ENCODE measurements at regions not wholly inside any gene's neighbourhood (a gene's known extent, or its start where the extent isn't known, plus 50 kb on each side); places are given as distances from the start of the nearest gene placed in this dataset.

DNA sequence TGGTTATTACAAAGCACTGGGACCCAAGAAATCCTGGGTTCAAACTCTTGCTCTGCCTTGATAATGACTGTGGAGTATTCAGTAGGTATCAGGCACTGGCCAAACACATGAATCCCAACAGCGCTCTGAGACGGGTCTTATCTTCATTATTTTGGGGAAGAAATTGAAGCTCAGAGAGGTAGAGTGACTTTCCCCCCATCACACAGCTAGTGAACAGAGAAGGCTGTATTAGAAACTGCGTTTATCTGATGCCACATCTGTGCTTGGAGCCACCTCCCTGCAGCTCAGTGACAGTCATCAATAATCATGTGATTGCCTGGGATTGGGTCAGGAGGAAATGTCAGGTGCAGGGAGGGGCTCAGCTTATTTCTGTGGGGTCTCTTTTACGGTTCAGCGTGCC is 225.4 kb upstream of the LHX5 start:
- TF ChIP-seq SREBF2 (IDR thresholded peaks at IDR 0.05), result no peak
- no peak for TF ChIP-seq RAD21 (conservative IDR thresholded peaks at IDR 0.05 in 1 of 2, IDR thresholded peaks at IDR 0.05 in 1 of 2)
- TF ChIP-seq, protein P1, sequence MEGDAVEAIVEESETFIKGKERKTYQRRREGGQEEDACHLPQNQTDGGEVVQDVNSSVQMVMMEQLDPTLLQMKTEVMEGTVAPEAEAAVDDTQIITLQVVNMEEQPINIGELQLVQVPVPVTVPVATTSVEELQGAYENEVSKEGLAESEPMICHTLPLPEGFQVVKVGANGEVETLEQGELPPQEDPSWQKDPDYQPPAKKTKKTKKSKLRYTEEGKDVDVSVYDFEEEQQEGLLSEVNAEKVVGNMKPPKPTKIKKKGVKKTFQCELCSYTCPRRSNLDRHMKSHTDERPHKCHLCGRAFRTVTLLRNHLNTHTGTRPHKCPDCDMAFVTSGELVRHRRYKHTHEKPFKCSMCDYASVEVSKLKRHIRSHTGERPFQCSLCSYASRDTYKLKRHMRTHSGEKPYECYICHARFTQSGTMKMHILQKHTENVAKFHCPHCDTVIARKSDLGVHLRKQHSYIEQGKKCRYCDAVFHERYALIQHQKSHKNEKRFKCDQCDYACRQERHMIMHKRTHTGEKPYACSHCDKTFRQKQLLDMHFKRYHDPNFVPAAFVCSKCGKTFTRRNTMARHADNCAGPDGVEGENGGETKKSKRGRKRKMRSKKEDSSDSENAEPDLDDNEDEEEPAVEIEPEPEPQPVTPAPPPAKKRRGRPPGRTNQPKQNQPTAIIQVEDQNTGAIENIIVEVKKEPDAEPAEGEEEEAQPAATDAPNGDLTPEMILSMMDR (IDR thresholded peaks at IDR 0.05), result no peak
- no peak for TF ChIP-seq POLR2A (IDR thresholded peaks at IDR 0.05; ENCODE audit: low read length)
- no peak for TF ChIP-seq TP53 (CRISPR knock-in tag; IDR thresholded peaks at IDR 0.05)
- TF ChIP-seq SMC3 (IDR thresholded peaks at IDR 0.05), result no peak
- no peak for TF ChIP-seq CEBPB (IDR thresholded peaks at IDR 0.05)
- TF ChIP-seq PHF8 (IDR thresholded peaks at IDR 0.05; ENCODE audit: borderline replicate concordance, low read depth), result no peak
- TF ChIP-seq, protein P2, sequence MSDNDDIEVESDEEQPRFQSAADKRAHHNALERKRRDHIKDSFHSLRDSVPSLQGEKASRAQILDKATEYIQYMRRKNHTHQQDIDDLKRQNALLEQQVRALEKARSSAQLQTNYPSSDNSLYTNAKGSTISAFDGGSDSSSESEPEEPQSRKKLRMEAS (IDR thresholded peaks at IDR 0.05), result no peak
- TF ChIP-seq EP300 (IDR thresholded peaks at IDR 0.05), result no peak
- no peak for TF ChIP-seq HOXA7 (CRISPR knock-in tag; IDR thresholded peaks at IDR 0.05)
- no peak for TF ChIP-seq JUNB (IDR thresholded peaks at IDR 0.05)
- TF ChIP-seq MYC (IDR thresholded peaks at IDR 0.05; ENCODE audit: borderline replicate concordance, low read length), result no peak
